Endothelial cell of umbilical vein (primary cell): ENCODE measurements at regions not wholly inside any gene's neighbourhood (a gene's known extent, or its start where the extent isn't known, plus 50 kb on each side); places are given as distances from the start of the nearest gene placed in this dataset.

Source experiments
- CTCF ChIP-seq, 2 donors: IDR thresholded peaks; 1 replicate in 1 of 2; 2 replicates in 1 of 2; pipeline ENCODE4 v1.5.1; 2011; ENCODE audit warnings: low read length in 2 of 2, mild to moderate bottlenecking in 2 of 2, moderate library complexity in 2 of 2, control low read depth in 1 of 2, inconsistent platforms in 1 of 2, low read depth in 1 of 2; ENCODE audit not compliant: insufficient read depth in 1 of 2; ENCODE audit errors: extremely low read depth in 1 of 2
- EZH2 ChIP-seq: IDR thresholded peaks from 2 replicates; pipeline ENCODE4 v1.6.1; 2012; ENCODE audit warnings: borderline replicate concordance, low read depth, mild to moderate bottlenecking, moderate library complexity, low read length, inconsistent platforms; ENCODE audit not compliant: severe bottlenecking
- FOS ChIP-seq: IDR thresholded peaks from 2 replicates; pipeline ENCODE4 v1.6.1; 2011; ENCODE audit warnings: mild to moderate bottlenecking, low read length, moderate library complexity, borderline replicate concordance; ENCODE audit not compliant: insufficient read depth
- JUN ChIP-seq: IDR thresholded peaks from 2 replicates; pipeline ENCODE4 v1.6.1; 2011; ENCODE audit warnings: borderline replicate concordance, low read depth; ENCODE audit not compliant: insufficient read length, insufficient read depth
- MYC ChIP-seq: IDR thresholded peaks from one replicate; pipeline ENCODE4 v1.6.1; 2011; ENCODE audit warnings: mild to moderate bottlenecking, low read depth, low read length
- POLR2A ChIP-seq: IDR thresholded peaks from 2 replicates; pipeline ENCODE4 v1.6.1; 2012; ENCODE audit warnings: low read depth, mild to moderate bottlenecking, control low read depth, low read length
- POLR2AphosphoS5 ChIP-seq: IDR thresholded peaks from 2 replicates; pipeline ENCODE4 v1.6.1; 2012; ENCODE audit warnings: low read depth, mild to moderate bottlenecking, control low read depth, low read length, moderate library complexity; ENCODE audit not compliant: insufficient read depth
- TF ChIP-seq, protein P1 (sequence below): IDR thresholded peaks from 2 replicates; pipeline ENCODE4 v1.6.1; 2011; ENCODE audit not compliant: insufficient read depth, insufficient read length

DNA sequence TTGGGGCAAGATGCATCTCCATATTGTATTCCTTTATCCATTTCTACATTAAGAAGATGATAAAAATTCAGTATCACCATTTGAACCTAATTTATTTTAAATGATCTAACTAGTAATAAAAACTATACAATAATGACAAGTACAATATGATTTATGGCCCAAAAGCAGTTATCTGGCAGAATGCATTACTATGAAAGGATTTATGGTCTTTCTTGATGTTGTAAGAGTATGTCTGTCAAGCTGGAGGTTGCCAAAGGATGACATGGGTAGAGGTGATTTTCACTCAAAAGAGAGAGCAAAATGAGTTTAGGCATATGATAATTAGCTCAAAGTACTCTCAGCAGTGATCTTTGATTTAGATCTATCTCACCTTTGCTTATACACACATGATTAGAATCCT, 54.2 kb upstream of the MAP2 start:
- TF ChIP-seq, protein P1, sequence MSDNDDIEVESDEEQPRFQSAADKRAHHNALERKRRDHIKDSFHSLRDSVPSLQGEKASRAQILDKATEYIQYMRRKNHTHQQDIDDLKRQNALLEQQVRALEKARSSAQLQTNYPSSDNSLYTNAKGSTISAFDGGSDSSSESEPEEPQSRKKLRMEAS, result no peak
- TF ChIP-seq CTCF (IDR thresholded peaks at IDR 0.05; ENCODE audit: extremely low read depth in 1 of 2, insufficient read depth in 1 of 2, low read depth in 1 of 2, low read length in 2 of 2), result no peak
- TF ChIP-seq EZH2, result no peak
- TF ChIP-seq POLR2A, result no peak
- no peak for TF ChIP-seq JUN
- TF ChIP-seq POLR2AphosphoS5, result no peak
- TF ChIP-seq FOS, result no peak
- TF ChIP-seq MYC, result no peak
